Neural cell (in vitro differentiated cells): ENCODE measurements at regions not wholly inside any gene's neighbourhood (a gene's known extent, or its start where the extent isn't known, plus 50 kb on each side); places are given as distances from the start of the nearest gene placed in this dataset.

Experiments used
- EP300 ChIP-seq: fragments of 450-650 bp; conservative IDR thresholded peaks from 2 replicates; pipeline ENCODE4 v1.6.1; 2014; ENCODE audit warnings: antibody characterized with exemption, mild to moderate bottlenecking, moderate library complexity; ENCODE audit not compliant: poor library complexity, severe bottlenecking
- POLR2AphosphoS5 ChIP-seq: IDR thresholded peaks from 2 replicates; pipeline ENCODE4 v1.6.1; 2012
- RAD21 ChIP-seq: fragments of 450-650 bp; conservative IDR thresholded peaks from 2 replicates; pipeline ENCODE4 v1.6.1; 2014; ENCODE audit warnings: antibody characterized with exemption, mild to moderate bottlenecking, moderate library complexity
- TAF1 ChIP-seq: IDR thresholded peaks from 2 replicates; pipeline ENCODE4 v1.6.1; 2012; ENCODE audit warnings: low read depth
- TF ChIP-seq, protein P1 (sequence below): fragments of 450-650 bp; IDR thresholded peaks from 2 replicates; pipeline ENCODE4 v1.5.1; 2014; ENCODE audit warnings: antibody characterized with exemption, mild to moderate bottlenecking, moderate library complexity; ENCODE audit not compliant: poor library complexity, severe bottlenecking
- TF ChIP-seq, protein P2 (sequence below): IDR thresholded peaks from 2 replicates; pipeline ENCODE4 v1.6.1; 2012; ENCODE audit warnings: borderline replicate concordance

DNA sequence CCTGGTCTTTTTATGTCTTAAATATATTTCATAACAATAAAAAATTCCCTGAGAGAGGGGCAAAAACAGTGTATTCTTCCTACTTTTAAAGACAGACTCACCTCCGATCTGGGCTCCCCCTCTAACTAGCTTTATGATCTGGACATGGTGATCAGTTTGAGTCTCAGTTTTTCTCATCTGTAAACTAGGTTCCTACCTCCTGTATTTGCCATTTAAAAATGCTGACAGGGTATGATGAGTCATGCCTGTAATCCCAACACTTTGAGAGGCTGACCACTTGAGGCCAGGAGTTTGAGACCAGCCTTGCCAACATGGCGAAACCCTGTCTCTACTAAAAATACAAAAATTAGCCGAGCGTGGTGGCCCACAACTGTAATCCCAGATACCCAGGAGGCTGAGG is 114.8 kb upstream of the LHX5 start:
- TF ChIP-seq EP300 (no peak), TAF1 (no peak), RAD21 (no peak), POLR2AphosphoS5 (no peak)
- TF ChIP-seq, protein P1, sequence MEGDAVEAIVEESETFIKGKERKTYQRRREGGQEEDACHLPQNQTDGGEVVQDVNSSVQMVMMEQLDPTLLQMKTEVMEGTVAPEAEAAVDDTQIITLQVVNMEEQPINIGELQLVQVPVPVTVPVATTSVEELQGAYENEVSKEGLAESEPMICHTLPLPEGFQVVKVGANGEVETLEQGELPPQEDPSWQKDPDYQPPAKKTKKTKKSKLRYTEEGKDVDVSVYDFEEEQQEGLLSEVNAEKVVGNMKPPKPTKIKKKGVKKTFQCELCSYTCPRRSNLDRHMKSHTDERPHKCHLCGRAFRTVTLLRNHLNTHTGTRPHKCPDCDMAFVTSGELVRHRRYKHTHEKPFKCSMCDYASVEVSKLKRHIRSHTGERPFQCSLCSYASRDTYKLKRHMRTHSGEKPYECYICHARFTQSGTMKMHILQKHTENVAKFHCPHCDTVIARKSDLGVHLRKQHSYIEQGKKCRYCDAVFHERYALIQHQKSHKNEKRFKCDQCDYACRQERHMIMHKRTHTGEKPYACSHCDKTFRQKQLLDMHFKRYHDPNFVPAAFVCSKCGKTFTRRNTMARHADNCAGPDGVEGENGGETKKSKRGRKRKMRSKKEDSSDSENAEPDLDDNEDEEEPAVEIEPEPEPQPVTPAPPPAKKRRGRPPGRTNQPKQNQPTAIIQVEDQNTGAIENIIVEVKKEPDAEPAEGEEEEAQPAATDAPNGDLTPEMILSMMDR, result no peak
- TF ChIP-seq, protein P2, sequence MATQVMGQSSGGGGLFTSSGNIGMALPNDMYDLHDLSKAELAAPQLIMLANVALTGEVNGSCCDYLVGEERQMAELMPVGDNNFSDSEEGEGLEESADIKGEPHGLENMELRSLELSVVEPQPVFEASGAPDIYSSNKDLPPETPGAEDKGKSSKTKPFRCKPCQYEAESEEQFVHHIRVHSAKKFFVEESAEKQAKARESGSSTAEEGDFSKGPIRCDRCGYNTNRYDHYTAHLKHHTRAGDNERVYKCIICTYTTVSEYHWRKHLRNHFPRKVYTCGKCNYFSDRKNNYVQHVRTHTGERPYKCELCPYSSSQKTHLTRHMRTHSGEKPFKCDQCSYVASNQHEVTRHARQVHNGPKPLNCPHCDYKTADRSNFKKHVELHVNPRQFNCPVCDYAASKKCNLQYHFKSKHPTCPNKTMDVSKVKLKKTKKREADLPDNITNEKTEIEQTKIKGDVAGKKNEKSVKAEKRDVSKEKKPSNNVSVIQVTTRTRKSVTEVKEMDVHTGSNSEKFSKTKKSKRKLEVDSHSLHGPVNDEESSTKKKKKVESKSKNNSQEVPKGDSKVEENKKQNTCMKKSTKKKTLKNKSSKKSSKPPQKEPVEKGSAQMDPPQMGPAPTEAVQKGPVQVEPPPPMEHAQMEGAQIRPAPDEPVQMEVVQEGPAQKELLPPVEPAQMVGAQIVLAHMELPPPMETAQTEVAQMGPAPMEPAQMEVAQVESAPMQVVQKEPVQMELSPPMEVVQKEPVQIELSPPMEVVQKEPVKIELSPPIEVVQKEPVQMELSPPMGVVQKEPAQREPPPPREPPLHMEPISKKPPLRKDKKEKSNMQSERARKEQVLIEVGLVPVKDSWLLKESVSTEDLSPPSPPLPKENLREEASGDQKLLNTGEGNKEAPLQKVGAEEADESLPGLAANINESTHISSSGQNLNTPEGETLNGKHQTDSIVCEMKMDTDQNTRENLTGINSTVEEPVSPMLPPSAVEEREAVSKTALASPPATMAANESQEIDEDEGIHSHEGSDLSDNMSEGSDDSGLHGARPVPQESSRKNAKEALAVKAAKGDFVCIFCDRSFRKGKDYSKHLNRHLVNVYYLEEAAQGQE, result no peak
